NCI-H2196 (cell line): ENCODE measurements at regions not wholly inside any gene's neighbourhood (a gene's known extent, or its start where the extent isn't known, plus 50 kb on each side); places are given as distances from the start of the nearest gene placed in this dataset.
A peak's percentile ranks its signal among the peaks of the same experiment; 100 is the strongest.
"Not testable (repeated sequence)": the region's sequence is repeated elsewhere in the genome, so short reads cannot be mapped to it uniquely, and the experiment has no call there.

ENCODE experiments used
- DNase-seq: peaks from one replicate; lab custom pipeline; 2025; ENCODE audit not compliant: unreplicated experiment; lab: John Stamatoyannopoulos, UW

GRCh38 chrX:40852586-40852985, 117.2 kb upstream of the MED14 start:
- no peak for DNase-seq

- DNase-seq = no peak
Measured at GRCh38 chrX:40853004-40853815, 117.9 kb upstream of the MED14 start.

GRCh38 chrX:40853816-40854123, 118.4 kb upstream of the MED14 start:
- DNase-seq = no peak

GRCh38 chrX:40854242-40854641, 118.9 kb upstream of the MED14 start:
- DNase-seq = no peak

GRCh38 chrX:40855411-40855810, 120.1 kb upstream of the MED14 start:
- DNase-seq = peak; percentile 37

GRCh38 chrX:40855932-40856515, 120.7 kb upstream of the MED14 start:
- DNase-seq = no peak

- not testable (repeated sequence) for DNase-seq
Measured at GRCh38 chrX:40861952-40862554, 126.7 kb upstream of the MED14 start.

- DNase-seq = not testable (repeated sequence)
Measured at GRCh38 chrX:40863260-40863659, 127.9 kb upstream of the MED14 start.

GRCh38 chrX:40863671-40864070, 128.3 kb upstream of the MED14 start:
- DNase-seq = no peak

GRCh38 chrX:40864972-40865371, 129.6 kb upstream of the MED14 start:
- DNase-seq = no peak

- no peak for DNase-seq
Measured at GRCh38 chrX:40866893-40867292, 131.6 kb upstream of the MED14 start.

- no peak for DNase-seq
Measured at GRCh38 chrX:40867352-40867751, 132.0 kb upstream of the MED14 start.

- DNase-seq = no peak
Measured at GRCh38 chrX:40868868-40869267, 133.5 kb upstream of the MED14 start.

- not testable (repeated sequence) for DNase-seq
Measured at GRCh38 chrX:40870982-40871381, 135.6 kb upstream of the MED14 start.

GRCh38 chrX:40871385-40872082, 136.2 kb upstream of the MED14 start:
- DNase-seq = no peak

- no peak for DNase-seq
Measured at GRCh38 chrX:40872351-40872750, 137.0 kb upstream of the MED14 start.

GRCh38 chrX:40875476-40875875, 140.1 kb upstream of the MED14 start:
- DNase-seq = no peak

GRCh38 chrX:40877887-40878286, 142.5 kb upstream of the MED14 start:
- DNase-seq = no peak

GRCh38 chrX:40878766-40879165, 143.4 kb upstream of the MED14 start:
- no peak for DNase-seq

GRCh38 chrX:40879172-40879571, 143.8 kb upstream of the MED14 start:
- not testable (repeated sequence) for DNase-seq

- DNase-seq = no peak
Measured at GRCh38 chrX:40880712-40881111, 145.4 kb upstream of the MED14 start.
